Inflammatory macrophage (primary cell): ENCODE measurements at regions not wholly inside any gene's neighbourhood (a gene's known extent, or its start where the extent isn't known, plus 50 kb on each side); places are given as distances from the start of the nearest gene placed in this dataset.
A peak's percentile ranks its signal among the peaks of the same experiment; 100 is the strongest.

Source experiments
- DNase-seq, 2 donors: peaks; one replicate each; pipeline ENCODE4 v3.0.0-alpha.2; 2020 to 2022

DNA sequence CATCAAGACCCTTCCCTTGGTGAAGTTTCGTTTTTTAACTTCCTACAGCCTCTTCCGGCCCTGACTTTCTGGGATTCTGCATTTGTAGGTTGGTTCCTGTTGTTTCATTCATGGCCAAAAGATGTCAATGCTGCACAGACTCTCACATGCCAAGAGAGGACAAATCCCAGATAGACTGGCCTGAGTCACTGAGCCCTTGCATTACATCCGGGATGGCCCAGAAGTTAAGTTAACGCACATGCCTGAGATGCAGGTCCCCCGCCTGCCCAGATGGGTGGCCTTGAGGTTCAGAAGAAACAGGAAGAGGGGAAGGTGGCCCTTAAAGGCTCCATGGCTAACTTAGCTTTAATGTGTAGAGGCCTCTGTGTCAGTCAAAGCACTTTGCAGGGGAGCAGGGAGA, 51.6 kb upstream of the SRGAP3 start:
- DNase-seq = no peak

DNA sequence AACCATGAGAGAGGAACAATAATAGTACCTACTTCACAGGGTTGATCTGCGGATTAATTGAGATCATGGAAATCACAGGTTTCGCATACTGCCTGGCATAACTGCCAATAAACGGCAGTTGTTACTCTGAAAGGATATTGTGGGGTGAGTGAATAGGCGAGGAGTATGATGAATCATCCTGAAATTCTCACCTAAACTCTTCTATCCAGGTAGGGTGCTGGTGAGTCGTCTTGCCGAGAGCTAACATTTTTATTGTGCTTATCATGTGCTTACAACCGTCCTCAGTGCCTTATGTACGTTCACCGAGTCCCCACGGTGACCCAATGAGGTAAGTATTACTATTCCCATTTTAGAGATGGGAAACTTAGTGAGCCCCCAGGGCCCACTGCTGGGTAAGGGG, 52.4 kb upstream of the SRGAP3 start:
- DNase-seq = no peak

DNA sequence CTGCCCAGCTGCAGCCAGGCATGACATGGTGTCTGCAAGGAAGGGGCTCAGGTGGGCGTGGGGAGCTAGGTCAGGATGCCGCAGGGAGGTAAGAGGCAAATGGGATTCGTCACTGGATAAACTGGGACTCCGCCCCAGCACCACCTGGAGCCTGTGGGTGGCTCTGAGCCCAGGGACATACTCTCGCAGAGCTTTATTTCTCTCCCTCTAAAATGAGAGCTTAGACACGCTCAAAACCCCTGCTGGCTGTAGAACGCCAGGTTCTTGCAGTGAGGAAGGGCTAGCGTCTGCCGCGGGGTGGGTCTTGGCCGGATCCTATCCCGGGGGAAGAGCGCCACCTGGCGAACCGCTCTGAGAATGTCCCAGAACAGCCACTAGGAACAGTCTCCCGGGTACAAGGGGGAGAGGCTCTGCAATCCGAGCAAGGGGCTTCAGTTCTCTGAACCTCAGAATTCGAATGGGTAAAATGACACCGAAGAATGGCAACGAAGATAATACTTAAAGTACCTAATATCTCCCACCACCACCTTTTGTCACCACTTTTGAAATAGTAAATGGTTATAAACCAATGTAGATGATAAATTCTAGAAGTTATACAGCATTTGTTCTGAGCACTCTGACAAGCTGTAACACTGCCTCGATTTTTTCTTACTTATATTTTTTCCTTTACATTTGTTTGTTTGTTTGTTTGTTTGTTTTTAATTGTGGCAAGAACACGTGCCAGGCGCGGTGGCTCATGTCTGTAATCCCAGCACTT, 53.2 kb upstream of the SRGAP3 start:
- peak; percentile 72 to 73 for DNase-seq

DNA sequence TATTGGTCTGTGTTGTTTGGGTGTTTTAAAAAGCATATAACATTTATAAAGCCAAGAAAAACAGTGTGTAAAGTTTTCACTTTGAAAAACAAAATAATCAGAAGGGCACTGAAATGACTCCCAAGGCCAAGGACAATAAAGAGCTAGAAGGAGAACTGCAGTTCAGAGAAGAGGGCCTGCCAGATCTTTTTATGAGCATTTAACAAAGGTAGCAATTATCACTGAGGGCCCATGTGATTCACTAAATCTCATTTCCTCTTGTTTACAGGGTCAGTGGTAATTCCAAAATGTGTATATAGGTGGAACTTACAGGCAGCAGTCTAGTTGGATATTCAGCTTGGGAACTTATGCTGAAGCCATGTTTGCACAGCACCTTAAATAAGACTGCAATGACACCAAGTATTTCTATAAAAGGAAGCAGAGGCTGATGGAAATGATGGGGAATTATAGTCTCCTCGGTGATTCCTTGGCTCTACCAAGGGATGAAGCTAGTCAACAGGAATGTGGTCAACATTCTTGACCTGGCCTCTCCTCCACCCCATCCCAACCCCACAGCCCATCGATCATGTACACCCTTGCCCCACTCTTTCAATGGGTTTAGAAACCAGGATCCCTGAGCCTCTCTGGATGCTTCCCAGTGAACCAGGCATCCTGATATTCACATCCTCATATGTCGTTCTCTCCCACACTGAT, 54.4 kb upstream of the THUMPD3 start:
- DNase-seq = no peak

DNA sequence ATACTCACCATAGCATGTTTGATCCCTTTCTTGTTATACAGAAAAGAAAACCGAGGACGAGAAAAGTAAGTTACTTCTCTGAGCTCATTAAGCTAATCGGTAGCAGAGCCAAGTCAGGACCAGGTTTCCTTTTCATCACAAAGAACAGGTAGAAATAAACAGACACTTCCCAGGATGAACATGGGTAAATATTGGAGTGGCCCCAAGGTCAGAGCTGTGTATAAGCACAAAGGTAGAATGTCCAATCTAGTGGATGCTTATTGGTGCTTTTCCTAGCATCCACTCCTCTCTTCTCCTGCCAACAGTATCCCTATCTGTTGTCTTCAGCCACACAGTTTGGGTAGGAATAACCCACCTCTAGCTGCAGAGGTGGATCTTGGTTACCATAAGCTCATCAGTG, 52.8 kb upstream of the THUMPD3 start:
- DNase-seq = no peak

DNA sequence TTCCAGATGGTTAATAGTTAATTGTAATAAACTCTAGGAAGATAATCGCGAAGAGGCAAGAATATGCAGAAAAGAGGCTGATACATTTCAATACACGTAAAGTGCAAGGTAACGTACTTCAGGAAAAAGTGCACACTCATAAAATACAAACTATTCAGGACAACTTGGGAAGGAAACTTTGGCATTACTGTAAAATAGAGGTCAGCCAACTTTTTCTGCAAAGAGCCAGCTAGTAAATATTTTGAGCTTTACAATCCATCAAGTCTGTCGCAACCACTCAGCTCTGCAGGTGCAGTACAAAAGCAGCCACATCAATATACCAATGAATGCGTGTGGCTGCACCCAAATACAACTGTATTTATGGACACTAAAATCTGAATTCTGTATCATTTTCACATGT, 51.6 kb upstream of the THUMPD3 start:
- DNase-seq = no peak
